ENCODE measurements at regions not wholly inside any gene's neighbourhood (a gene's known extent, or its start where the extent isn't known, plus 50 kb on each side); places are given as distances from the start of the nearest gene placed in this dataset.

- Mint-ChIP-seq H3K4me3 (no peak overlapping the region), H3K27ac (no peak overlapping the region)
- no peak for ATAC-seq (ENCODE audit: low read depth in 2 of 2)
Observed at GRCh38 chr10:3350617-3351258, 178.2 kb upstream of the PITRM1 start.

DNA sequence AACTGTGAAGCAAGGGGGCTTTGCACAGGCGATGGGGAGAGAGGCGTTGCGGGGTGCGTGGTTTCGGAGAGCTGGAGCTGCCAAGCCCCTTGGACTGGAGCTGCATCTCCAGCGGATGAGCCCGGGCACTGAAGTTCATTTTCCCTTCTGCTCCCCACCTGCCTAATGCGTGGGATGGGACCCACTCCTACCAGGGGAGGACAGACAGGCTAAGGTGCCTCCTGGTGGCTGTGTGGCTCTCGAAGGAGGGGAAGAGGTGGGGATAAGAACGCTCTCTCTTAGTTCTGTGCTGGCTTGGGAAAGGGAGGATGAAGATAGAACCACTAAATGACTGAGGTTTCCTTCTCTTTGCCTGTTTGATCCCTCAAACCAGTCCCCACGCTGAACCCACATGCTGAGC, 177.6 kb upstream of the PITRM1 start:
- peaks cover 17% of the 10 kb centered on the region for H3K27me3 Mint-ChIP-seq
- peaks cover 0 to 2% (median 0%) of the 10 kb centered on the region in 7 donors for H3K9me3 Mint-ChIP-seq
- H3K4me1 Mint-ChIP-seq, result peaks cover 0 to 5% (median 3%) of the 10 kb centered on the region in 4 donors
- Histone ChIP-seq H3K36me3 (ENCODE audit: control insufficient read depth, insufficient read depth, low read length) (no peaks in the 10 kb centered on the region), H3K4me1 (ENCODE audit: control insufficient read depth, insufficient read depth, low read length, poor library complexity, severe bottlenecking) (no peaks in the 10 kb centered on the region), H3K9me3 (ENCODE audit: control insufficient read depth in 2 of 2, low read length in 2 of 2) (no peaks in the 10 kb centered on the region), H3K4me3 (ENCODE audit: low read depth, low read length) (no peak overlapping the region), H3K27ac (ENCODE audit: insufficient read depth, low read length, poor library complexity, severe bottlenecking) (no peak overlapping the region), H3K27me3 (ENCODE audit: control insufficient read depth, insufficient read depth, low read length) (no peaks in the 10 kb centered on the region)
- no peaks in the 10 kb centered on the region for H3K36me3 Mint-ChIP-seq
- no peak overlapping the region for H3K4me3 Mint-ChIP-seq
- DNase-seq (no peak), ATAC-seq (ENCODE audit: low read depth in 2 of 2) (no peak)
- no peak overlapping the region for H3K27ac Mint-ChIP-seq

More at GRCh38 chr10:3350617-3351258, 178.2 kb upstream of the PITRM1 start:
- Histone ChIP-seq H3K4me1 (ENCODE audit: control insufficient read depth, insufficient read depth, low read length, poor library complexity, severe bottlenecking) (no peaks in the 10 kb centered on the region), H3K27ac (ENCODE audit: insufficient read depth, low read length, poor library complexity, severe bottlenecking) (no peak overlapping the region), H3K36me3 (ENCODE audit: control insufficient read depth, insufficient read depth, low read length) (no peaks in the 10 kb centered on the region), H3K4me3 (ENCODE audit: low read depth, low read length) (no peak overlapping the region), H3K9me3 (ENCODE audit: control insufficient read depth in 2 of 2, low read length in 2 of 2) (no peaks in the 10 kb centered on the region), H3K27me3 (ENCODE audit: control insufficient read depth, insufficient read depth, low read length) (no peaks in the 10 kb centered on the region)
- DNase-seq, result no peak
- Mint-ChIP-seq H3K36me3 (no peaks in the 10 kb centered on the region), H3K9me3 (peaks cover 0 to 2% (median 0%) of the 10 kb centered on the region in 7 donors), H3K4me1 (peaks cover 0 to 5% (median 3%) of the 10 kb centered on the region in 4 donors), H3K27me3 (peaks cover 17% of the 10 kb centered on the region)

- ATAC-seq (ENCODE audit: low read depth in 2 of 2) (no peak), DNase-seq (no peak)
- H3K27ac ChIP-seq (ENCODE audit: insufficient read depth, low read length, poor library complexity, severe bottlenecking), result no peak overlapping the region
- no peak overlapping the region for H3K27ac Mint-ChIP-seq
- no peak overlapping the region for H3K4me3 Mint-ChIP-seq
- peaks cover 17% of the 10 kb centered on the region for H3K27me3 Mint-ChIP-seq
- H3K4me1 ChIP-seq (ENCODE audit: control insufficient read depth, insufficient read depth, low read length, poor library complexity, severe bottlenecking), result no peaks in the 10 kb centered on the region
- H3K9me3 Mint-ChIP-seq, result peaks cover 0 to 2% (median 0%) of the 10 kb centered on the region in 7 donors
- H3K36me3 ChIP-seq (ENCODE audit: control insufficient read depth, insufficient read depth, low read length), result no peaks in the 10 kb centered on the region
- peaks cover 0 to 5% (median 3%) of the 10 kb centered on the region in 4 donors for H3K4me1 Mint-ChIP-seq
- no peak overlapping the region for H3K4me3 ChIP-seq (ENCODE audit: low read depth, low read length)
- H3K36me3 Mint-ChIP-seq, result no peaks in the 10 kb centered on the region
- H3K9me3 ChIP-seq (ENCODE audit: control insufficient read depth in 2 of 2, low read length in 2 of 2), result no peaks in the 10 kb centered on the region
- H3K27me3 ChIP-seq (ENCODE audit: control insufficient read depth, insufficient read depth, low read length), result no peaks in the 10 kb centered on the region
Observed at GRCh38 chr10:3348564-3348963, 176.0 kb upstream of the PITRM1 start.

- Mint-ChIP-seq H3K27ac (no peak overlapping the region), H3K9me3 (peaks cover 0 to 2% (median 0%) of the 10 kb centered on the region in 7 donors), H3K27me3 (peaks cover 17% of the 10 kb centered on the region), H3K4me1 (peaks cover 0 to 5% (median 3%) of the 10 kb centered on the region in 4 donors), H3K36me3 (no peaks in the 10 kb centered on the region), H3K4me3 (no peak overlapping the region)
- Histone ChIP-seq H3K9me3 (ENCODE audit: control insufficient read depth in 2 of 2, low read length in 2 of 2) (no peaks in the 10 kb centered on the region), H3K4me3 (ENCODE audit: low read depth, low read length) (no peak overlapping the region), H3K4me1 (ENCODE audit: control insufficient read depth, insufficient read depth, low read length, poor library complexity, severe bottlenecking) (no peaks in the 10 kb centered on the region), H3K27ac (ENCODE audit: insufficient read depth, low read length, poor library complexity, severe bottlenecking) (no peak overlapping the region), H3K27me3 (ENCODE audit: control insufficient read depth, insufficient read depth, low read length) (no peaks in the 10 kb centered on the region), H3K36me3 (ENCODE audit: control insufficient read depth, insufficient read depth, low read length) (no peaks in the 10 kb centered on the region)
- DNase-seq, result no peak
- no peak for ATAC-seq (ENCODE audit: low read depth in 2 of 2)
Observed at GRCh38 chr10:3347413-3348182, 175.0 kb upstream of the PITRM1 start.

DNA sequence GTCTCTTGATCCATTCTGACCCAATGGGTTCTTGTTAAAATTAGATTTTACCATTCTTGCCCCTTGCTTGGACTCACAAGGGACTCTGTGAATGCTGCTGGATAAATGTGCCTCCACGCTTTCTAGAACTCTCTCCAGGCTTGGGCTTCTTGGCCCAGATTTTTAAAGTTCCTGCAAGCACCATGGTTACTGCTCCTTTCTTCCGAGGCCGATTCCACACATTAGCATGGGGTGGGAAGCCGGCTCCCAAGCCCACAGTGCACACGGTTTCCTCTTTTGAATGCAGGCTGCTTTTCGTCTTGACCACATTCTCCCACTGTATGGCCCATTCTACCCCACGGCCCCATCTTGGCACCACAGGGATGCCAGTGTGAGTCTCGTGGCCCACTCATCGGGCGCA, 174.3 kb upstream of the PITRM1 start:
- Histone ChIP-seq H3K4me1 (ENCODE audit: control insufficient read depth, insufficient read depth, low read length, poor library complexity, severe bottlenecking) (no peaks in the 10 kb centered on the region), H3K36me3 (ENCODE audit: control insufficient read depth, insufficient read depth, low read length) (no peaks in the 10 kb centered on the region), H3K27me3 (ENCODE audit: control insufficient read depth, insufficient read depth, low read length) (no peaks in the 10 kb centered on the region), H3K4me3 (ENCODE audit: low read depth, low read length) (no peak overlapping the region), H3K27ac (ENCODE audit: insufficient read depth, low read length, poor library complexity, severe bottlenecking) (no peak overlapping the region), H3K9me3 (ENCODE audit: control insufficient read depth in 2 of 2, low read length in 2 of 2) (no peaks in the 10 kb centered on the region)
- Mint-ChIP-seq H3K27me3 (peaks cover 17% of the 10 kb centered on the region), H3K4me1 (peaks cover 0 to 5% (median 3%) of the 10 kb centered on the region in 4 donors), H3K27ac (no peak overlapping the region), H3K9me3 (peaks cover 0 to 2% (median 0%) of the 10 kb centered on the region in 7 donors), H3K36me3 (no peaks in the 10 kb centered on the region), H3K4me3 (no peak overlapping the region)
- DNase-seq (no peak), ATAC-seq (ENCODE audit: low read depth in 2 of 2) (no peak)

- H3K4me3 Mint-ChIP-seq, result no peak overlapping the region
Observed at GRCh38 chr10:3342771-3343170, 170.2 kb upstream of the PITRM1 start.

DNA sequence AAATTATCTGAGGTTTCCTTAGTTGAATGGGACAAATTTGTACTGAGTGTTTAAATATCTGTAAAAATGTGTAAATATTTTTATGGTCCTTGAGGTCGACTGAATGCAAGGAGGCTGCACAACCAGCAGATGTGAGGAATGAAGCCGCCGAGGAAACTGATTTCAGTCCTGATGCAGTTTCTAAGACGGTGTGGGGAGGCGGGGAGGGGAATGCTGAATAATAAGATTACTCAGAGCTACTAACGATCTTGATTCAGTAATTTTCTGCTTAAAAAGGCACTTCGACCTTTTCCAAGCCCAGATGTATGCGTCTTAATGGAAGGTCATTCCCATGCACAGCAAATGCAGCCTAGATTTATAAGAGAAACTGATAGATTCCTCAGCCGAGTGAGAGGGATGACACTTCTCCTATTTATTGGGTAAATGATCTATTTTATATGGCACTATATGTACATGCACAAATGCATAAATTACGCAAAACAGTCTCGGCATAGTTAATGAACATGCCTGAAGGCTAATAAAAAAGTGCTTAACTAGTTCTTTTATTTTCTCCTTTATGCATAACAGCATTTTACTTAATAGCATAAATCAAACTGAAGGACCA, 167.6 kb upstream of the PITRM1 start:
- DNase-seq, result no peak
- Mint-ChIP-seq H3K9me3 (no peaks in the 10 kb centered on the region), H3K4me1 (no peaks in the 10 kb centered on the region), H3K27me3 (peaks cover 4% of the 10 kb centered on the region), H3K4me3 (no peak overlapping the region), H3K27ac (no peak overlapping the region), H3K36me3 (no peaks in the 10 kb centered on the region)
- ATAC-seq (ENCODE audit: low read depth in 2 of 2), result no peak
- Histone ChIP-seq H3K27me3 (ENCODE audit: control insufficient read depth, insufficient read depth, low read length) (peaks cover 8% of the 10 kb centered on the region), H3K4me1 (ENCODE audit: control insufficient read depth, insufficient read depth, low read length, poor library complexity, severe bottlenecking) (no peaks in the 10 kb centered on the region), H3K4me3 (ENCODE audit: low read depth, low read length) (no peak overlapping the region), H3K36me3 (ENCODE audit: control insufficient read depth, insufficient read depth, low read length) (no peaks in the 10 kb centered on the region), H3K9me3 (ENCODE audit: control insufficient read depth in 2 of 2, low read length in 2 of 2) (no peaks in the 10 kb centered on the region), H3K27ac (ENCODE audit: insufficient read depth, low read length, poor library complexity, severe bottlenecking) (no peak overlapping the region)

More at GRCh38 chr10:3342771-3343170, 170.2 kb upstream of the PITRM1 start:
- H3K36me3 Mint-ChIP-seq, result no peaks in the 10 kb centered on the region
- Histone ChIP-seq H3K36me3 (ENCODE audit: control insufficient read depth, insufficient read depth, low read length) (no peaks in the 10 kb centered on the region), H3K9me3 (ENCODE audit: control insufficient read depth in 2 of 2, low read length in 2 of 2) (no peaks in the 10 kb centered on the region), H3K27me3 (ENCODE audit: control insufficient read depth, insufficient read depth, low read length) (peaks cover 8% of the 10 kb centered on the region), H3K4me3 (ENCODE audit: low read depth, low read length) (no peak overlapping the region), H3K27ac (ENCODE audit: insufficient read depth, low read length, poor library complexity, severe bottlenecking) (no peak overlapping the region), H3K4me1 (ENCODE audit: control insufficient read depth, insufficient read depth, low read length, poor library complexity, severe bottlenecking) (no peaks in the 10 kb centered on the region)
- H3K4me1 Mint-ChIP-seq, result peaks cover 0 to 1% (median 0%) of the 10 kb centered on the region in 4 donors
- DNase-seq (no peak), ATAC-seq (ENCODE audit: low read depth in 2 of 2) (no peak)
- H3K9me3 Mint-ChIP-seq, result peaks cover 0 to under 1% (median 0%) of the 10 kb centered on the region in 7 donors
- H3K27ac Mint-ChIP-seq, result peak overlapping the region in 1 of 3 donors; percentile 49
- H3K27me3 Mint-ChIP-seq, result peaks cover 6% of the 10 kb centered on the region
